ENCODE measurements at regions not wholly inside any gene's neighbourhood (a gene's known extent, or its start where the extent isn't known, plus 50 kb on each side); places are given as distances from the start of the nearest gene placed in this dataset.
A peak's percentile ranks its signal among the peaks of the same experiment; 100 is the strongest.
"Not testable (repeated sequence)": the region's sequence is repeated elsewhere in the genome, so short reads cannot be mapped to it uniquely, and the experiment has no call there.

- Histone ChIP-seq H3K36me3 (no peaks in the 10 kb centered on the region), H3K27me3 (no peaks in the 10 kb centered on the region), H3K4me1 (peaks cover 11% of the 10 kb centered on the region), H3K27ac (no peak overlapping the region), H3K9me3 (no peaks in the 10 kb centered on the region), H3K4me3 (no peak overlapping the region)
- 75% methylated on average over 2 of the region's 2 CpGs for WGBS
- TF ChIP-seq EP300 (IDR thresholded peaks at IDR 0.05) (no peak), POLR2AphosphoS5 (IDR thresholded peaks at IDR 0.05) (no peak), POLR2A (IDR thresholded peaks at IDR 0.05) (no peak)
- DNase-seq (ENCODE audit: low spot score in 2 of 2) = no peak
Observed at GRCh38 chrX:13380211-13380610, 60.4 kb upstream of the ATXN3L start.

- H3K4me1 ChIP-seq = peaks cover 16% of the 10 kb centered on the region
- H3K27ac ChIP-seq, H3K36me3 ChIP-seq, H3K27me3 ChIP-seq, H3K9me3 ChIP-seq, H3K4me3 ChIP-seq: not testable (repeated sequence)
- peak in 1 of 2 donors; percentile 77 for DNase-seq (ENCODE audit: low spot score in 2 of 2)
- WGBS = 91% methylated on average over 52 of the region's 60 CpGs
Observed at GRCh38 chrX:13378562-13379518, 59.0 kb upstream of the ATXN3L start.

- no peak for DNase-seq (ENCODE audit: low spot score in 2 of 2)
- peaks cover 23% of the 10 kb centered on the region for H3K4me1 ChIP-seq
- WGBS = 58% methylated on average over 7 of the region's 7 CpGs
- no peak for TF ChIP-seq CTCF (IDR thresholded peaks at IDR 0.05)
- no peak for TF ChIP-seq EP300 (IDR thresholded peaks at IDR 0.05)
- no peak for TF ChIP-seq POLR2A (IDR thresholded peaks at IDR 0.05)
- no peak for TF ChIP-seq POLR2AphosphoS5 (IDR thresholded peaks at IDR 0.05)
- no peak overlapping the region for H3K4me3 ChIP-seq
- H3K27me3 ChIP-seq = no peaks in the 10 kb centered on the region
- no peaks in the 10 kb centered on the region for H3K36me3 ChIP-seq
- peak overlapping the region; percentile 48 for H3K27ac ChIP-seq
- H3K9me3 ChIP-seq = no peaks in the 10 kb centered on the region
Observed at GRCh38 chrX:13377550-13377934, 57.7 kb upstream of the ATXN3L start.

GRCh38 chrX:13376857-13377549 is 57.1 kb upstream of the ATXN3L start:
- no peaks in the 10 kb centered on the region for H3K36me3 ChIP-seq
- H3K4me1 ChIP-seq = peaks cover 23% of the 10 kb centered on the region
- TF ChIP-seq POLR2AphosphoS5 (IDR thresholded peaks at IDR 0.05) (no peak), POLR2A (IDR thresholded peaks at IDR 0.05) (no peak), CTCF (IDR thresholded peaks at IDR 0.05) (no peak), EP300 (IDR thresholded peaks at IDR 0.05) (no peak)
- no peak overlapping the region for H3K4me3 ChIP-seq
- DNase-seq (ENCODE audit: low spot score in 2 of 2) = no peak
- H3K9me3 ChIP-seq = no peaks in the 10 kb centered on the region
- WGBS = 50% methylated on average over 9 of the region's 9 CpGs
- peak overlapping the region; percentile 48 for H3K27ac ChIP-seq
- no peaks in the 10 kb centered on the region for H3K27me3 ChIP-seq

GRCh38 chrX:13375596-13375995 is 55.7 kb upstream of the ATXN3L start:
- peaks cover 23% of the 10 kb centered on the region for H3K4me1 ChIP-seq
- not testable (repeated sequence) for H3K27ac ChIP-seq; H3K27me3 ChIP-seq; H3K9me3 ChIP-seq; H3K36me3 ChIP-seq; H3K4me3 ChIP-seq; DNase-seq (ENCODE audit: low spot score in 2 of 2)
- 90% methylated on average over 8 of the region's 8 CpGs for WGBS

GRCh38 chrX:13374364-13374763 is 54.5 kb upstream of the ATXN3L start:
- no peak overlapping the region for H3K27ac ChIP-seq
- no peaks in the 10 kb centered on the region for H3K27me3 ChIP-seq
- DNase-seq (ENCODE audit: low spot score in 2 of 2) = no peak
- WGBS = 40% methylated on average over 2 of the region's 2 CpGs
- H3K36me3 ChIP-seq = no peaks in the 10 kb centered on the region
- TF ChIP-seq POLR2AphosphoS5 (IDR thresholded peaks at IDR 0.05) (no peak), CTCF (IDR thresholded peaks at IDR 0.05) (no peak), EP300 (IDR thresholded peaks at IDR 0.05) (no peak), POLR2A (IDR thresholded peaks at IDR 0.05) (no peak)
- peaks cover 23% of the 10 kb centered on the region for H3K4me1 ChIP-seq
- no peak overlapping the region for H3K4me3 ChIP-seq
- no peaks in the 10 kb centered on the region for H3K9me3 ChIP-seq
